GM19043 (cell line): ENCODE measurements at regions not wholly inside any gene's neighbourhood (a gene's known extent, or its start where the extent isn't known, plus 50 kb on each side); places are given as distances from the start of the nearest gene placed in this dataset.
"Not testable (repeated sequence)": the region's sequence is repeated elsewhere in the genome, so short reads cannot be mapped to it uniquely, and the experiment has no call there.

Experiments used
- ATAC-seq: cut with Tn5 transposase; IDR thresholded peaks from one replicate; pipeline ENCODE4 v1.9.1; 2021; ENCODE audit warnings: low read depth; ENCODE audit not compliant: unreplicated experiment

DNA sequence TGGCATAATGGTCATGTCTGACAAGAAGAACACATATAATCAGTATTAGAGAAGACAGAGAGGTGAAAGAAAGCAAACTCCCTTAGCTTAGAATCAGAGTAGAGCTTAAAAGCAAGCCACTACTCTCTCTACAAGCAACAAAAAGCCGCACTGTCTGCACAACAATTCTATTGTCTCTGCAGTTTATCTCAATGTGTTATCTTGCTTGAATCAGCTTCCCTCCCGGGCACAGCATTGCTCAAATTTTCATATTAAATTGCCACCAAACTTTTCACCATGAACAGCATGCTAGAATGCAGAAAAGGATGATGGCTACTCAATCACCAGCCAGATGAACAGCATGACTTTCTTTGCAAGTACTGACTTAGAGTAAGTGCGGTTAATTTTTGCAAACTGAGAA is 356.0 kb upstream of the KYNU start:
- no peak for ATAC-seq

DNA sequence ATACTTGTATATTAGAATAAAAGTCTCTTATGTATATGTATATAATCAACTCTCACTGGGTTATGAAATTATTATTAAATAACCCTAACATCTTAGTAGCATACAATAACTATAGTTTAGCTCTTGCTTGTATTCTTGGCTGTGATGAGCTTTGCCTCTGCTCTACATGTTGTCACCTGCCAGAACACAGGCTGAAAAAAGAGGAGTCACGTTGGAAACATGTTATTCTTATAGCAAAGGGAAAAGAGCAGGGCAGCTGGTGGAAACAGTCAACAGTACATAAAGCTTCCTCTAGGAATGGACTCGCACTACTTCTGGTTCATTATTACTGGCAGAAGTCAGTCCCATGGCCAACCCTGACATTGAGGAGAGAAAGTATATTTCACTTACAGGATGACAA is 362.0 kb upstream of the KYNU start:
- no peak for ATAC-seq

DNA sequence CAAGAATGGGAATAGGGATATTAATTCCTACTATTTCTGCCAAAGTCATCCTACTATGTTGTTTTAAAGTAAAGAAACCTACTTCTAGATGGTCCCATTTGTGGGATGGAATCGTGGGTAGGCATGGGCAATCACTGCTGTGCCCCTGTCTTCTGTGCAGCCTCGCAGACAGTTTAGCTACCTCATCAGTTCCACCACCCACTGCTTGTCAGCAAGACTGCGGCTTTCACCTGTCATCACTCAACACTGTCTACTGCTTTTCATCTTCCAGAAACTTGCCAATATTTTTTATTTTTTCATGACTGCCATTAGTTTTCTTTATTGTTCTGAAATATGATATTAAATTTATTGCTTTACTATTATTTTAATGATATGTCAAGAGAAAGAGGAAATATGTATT is 368.1 kb upstream of the KYNU start:
- no peak for ATAC-seq

GRCh38 chr2:142504754-142505153 is 372.7 kb upstream of the KYNU start:
- no peak for ATAC-seq

DNA sequence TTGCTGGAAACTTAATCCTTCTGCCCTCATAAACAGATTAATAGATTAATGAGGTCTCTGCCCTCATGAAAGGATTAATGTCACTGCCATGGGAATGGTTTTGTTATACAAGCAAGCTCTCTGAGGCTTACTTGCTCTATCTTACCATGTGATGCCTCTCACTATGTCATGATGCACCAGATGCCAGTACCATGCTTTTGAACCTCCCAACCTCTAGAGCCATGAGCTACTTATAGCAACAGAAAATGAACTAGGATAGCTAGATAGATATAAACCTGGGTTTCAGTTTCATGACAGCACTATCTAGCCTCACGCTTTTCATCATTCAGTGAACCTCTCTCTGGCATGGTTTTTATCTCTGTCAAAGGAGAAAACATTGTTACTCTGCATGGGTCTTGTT is 371.6 kb upstream of the LRP1B start:
- no peak for ATAC-seq

- no peak for ATAC-seq
Observed at GRCh38 chr2:142495141-142495540, 364.3 kb upstream of the LRP1B start.

- not testable (repeated sequence) for ATAC-seq
Observed at GRCh38 chr2:142489631-142490030, 358.8 kb upstream of the LRP1B start.

DNA sequence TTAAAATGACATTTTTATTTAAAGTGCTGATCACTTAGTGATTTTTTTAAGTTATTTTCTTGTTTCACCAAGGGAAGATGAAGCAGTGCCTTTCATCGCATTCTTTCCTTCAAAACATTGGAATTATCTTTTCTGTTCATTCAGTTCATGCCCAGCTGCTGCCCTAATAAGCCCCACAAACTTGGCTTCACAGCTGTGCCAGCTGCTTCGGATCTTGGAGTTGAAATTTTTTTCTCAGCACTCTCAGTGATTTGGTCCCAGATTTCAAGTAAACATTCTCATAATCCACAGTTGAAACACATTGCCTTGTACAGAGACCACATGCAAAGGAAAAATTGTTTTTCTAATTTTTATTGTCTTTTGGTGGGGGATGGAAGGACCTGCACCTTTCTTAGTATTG is 353.3 kb upstream of the LRP1B start:
- no peak for ATAC-seq

- ATAC-seq: no peak
Observed at GRCh38 chr2:142483653-142484052, 352.8 kb upstream of the LRP1B start.

DNA sequence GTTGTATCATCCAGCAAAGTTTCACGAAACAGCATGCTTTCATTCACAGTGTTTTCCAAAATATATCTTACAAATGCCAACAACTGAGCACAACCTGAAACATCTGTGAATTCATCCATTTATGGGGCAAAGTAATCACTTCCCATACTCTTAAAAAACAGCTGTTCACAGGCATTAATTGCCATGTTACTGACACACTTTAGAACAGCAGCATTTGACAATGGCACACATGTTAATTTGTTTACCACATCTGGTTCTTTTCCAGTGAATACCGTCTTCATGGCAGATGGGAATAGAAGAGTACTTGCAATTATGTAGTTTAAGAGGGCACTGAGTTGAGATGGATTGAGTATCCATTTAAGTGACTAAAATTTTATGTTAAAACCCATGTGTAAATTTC is 347.4 kb upstream of the LRP1B start:
- ATAC-seq: no peak

DNA sequence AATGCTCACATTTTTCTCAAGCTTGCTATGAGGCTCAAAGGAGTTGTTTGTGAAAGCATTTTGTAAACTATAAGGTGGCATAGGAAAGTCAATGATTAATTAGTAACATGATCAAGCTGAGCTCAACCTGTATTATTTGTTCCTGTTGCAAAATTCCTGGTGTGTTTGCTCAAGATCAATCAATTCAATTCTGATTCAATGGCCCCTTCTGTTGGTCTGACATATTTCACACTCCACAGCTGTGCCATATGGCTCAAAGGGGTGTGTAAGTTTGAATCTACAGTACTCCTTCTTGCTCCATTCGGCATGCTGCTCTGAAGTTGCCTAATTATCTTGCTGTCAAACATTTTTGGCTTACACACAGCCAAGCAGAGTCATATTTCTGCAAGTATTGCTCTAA is 341.6 kb upstream of the LRP1B start:
- no peak for ATAC-seq

- ATAC-seq: no peak
Observed at GRCh38 chr2:142467321-142467720, 336.5 kb upstream of the LRP1B start.

DNA sequence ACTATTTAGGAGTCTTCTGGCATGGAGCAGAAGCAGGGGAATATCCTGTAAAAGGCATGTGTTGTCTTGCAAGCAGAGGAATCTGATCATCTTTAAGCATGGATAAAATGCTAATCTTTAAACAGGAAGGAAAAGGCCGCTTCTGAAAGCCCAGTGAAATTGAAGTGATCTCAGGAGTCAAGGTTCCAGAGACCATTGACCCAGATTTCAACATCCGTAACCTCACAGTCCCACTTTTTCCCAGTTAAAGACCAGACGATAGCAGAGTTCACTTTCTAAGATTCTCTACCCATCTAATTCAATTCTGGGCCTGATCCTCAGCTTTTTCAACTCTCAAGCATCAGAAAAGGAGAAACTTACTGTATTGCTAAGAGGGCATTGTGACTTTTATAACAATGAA is 332.2 kb upstream of the LRP1B start:
- ATAC-seq: no peak

- no peak for ATAC-seq
Observed at GRCh38 chr2:142462306-142462705, 331.5 kb upstream of the LRP1B start.

GRCh38 chr2:142445551-142446072 is 314.8 kb upstream of the LRP1B start:
- no peak for ATAC-seq

DNA sequence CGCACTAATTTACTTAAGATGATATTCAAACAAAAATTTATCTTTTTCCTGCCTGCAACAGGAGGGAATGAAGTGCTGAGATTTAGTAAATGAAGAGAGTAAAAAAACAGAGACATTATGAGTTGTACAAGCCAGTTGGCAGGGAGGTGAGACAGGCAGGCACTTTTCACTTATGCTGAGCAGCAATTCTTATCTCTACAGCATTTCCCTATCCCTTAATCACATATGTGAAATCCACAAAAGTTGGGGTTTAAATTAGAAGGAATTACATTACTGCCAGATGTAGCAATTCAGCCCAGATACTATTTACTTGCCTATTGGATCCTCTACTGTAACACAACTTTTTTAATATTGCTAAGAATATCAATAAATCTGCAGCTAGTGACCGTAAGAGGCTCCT is 314.2 kb upstream of the LRP1B start:
- no peak for ATAC-seq

- no peak for ATAC-seq
Observed at GRCh38 chr2:142435847-142436246, 305.0 kb upstream of the LRP1B start.

DNA sequence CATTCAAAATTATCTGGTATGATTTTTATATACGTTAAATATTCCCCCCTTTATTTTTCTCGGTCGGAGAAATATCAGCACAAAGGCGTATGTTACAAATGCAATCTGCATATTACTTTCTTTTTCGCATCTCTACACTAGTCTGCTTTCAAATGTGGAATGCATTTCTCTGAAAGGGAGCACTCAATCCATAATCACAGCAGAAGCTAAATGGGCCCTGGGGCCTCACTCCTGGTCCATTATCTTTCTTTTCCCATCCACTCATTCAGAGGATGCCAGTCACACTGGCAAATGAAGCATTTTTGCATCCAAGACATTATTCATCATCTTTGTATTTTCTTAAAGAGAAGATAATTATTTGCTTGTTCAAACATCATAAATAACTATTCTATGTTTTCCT is 295.2 kb upstream of the LRP1B start:
- ATAC-seq: no peak

DNA sequence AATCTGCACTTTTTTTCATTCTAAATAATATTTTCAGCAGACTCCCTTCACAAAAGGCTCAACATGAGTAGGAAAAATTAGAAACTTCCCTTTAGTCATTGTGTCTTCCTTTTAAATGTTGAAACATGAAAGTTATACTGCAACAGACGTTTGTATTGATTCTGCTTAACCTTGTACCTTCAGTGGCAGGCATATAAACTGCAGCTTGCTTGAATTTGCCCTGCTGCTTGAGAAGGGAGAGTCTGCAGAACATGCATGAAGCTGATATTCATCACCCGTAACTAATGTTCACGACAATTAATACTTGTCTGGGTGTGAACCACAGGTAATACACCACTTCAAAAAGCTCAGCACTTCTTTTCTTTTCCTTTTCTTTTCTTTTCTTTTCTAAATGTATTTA is 294.7 kb upstream of the LRP1B start:
- no peak for ATAC-seq

GRCh38 chr2:142423603-142424002 is 292.8 kb upstream of the LRP1B start:
- no peak for ATAC-seq

DNA sequence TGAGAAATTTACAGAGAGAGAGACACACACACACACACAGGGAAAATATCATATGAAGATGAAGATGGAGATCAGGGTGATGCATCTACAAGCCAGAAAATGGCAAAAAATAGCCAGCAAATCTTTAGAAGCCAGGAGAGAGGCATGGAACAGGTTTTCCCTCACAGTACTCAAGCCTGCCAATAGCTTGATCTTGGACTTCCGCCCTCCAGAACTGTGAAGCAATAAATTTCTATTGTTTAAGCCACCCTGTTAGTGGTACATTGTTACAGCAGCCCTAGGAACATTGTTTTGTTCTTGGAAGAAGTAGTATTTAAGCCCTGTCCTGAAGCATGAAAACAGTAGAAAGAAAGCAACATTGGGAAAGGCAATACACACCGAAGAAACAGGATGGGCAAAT is 292.0 kb upstream of the LRP1B start:
- no peak for ATAC-seq

DNA sequence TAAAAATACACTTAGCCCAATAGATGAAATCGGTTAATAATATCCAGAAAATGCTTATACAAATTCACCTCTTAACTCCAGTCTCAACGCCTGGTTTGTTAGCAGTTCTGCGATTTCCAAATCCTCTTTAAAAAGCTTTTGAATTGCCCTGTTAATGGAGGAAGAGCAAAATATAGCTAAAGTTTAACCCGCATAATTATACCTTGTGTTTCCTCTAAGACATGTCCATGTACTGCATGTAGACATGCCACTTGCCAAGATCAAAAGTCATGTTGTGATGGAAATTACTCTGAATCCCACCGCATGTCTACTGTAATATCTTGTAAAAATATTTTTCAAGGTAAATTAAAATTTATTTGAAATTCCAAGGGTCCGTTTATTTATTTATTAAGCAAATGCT is 291.2 kb upstream of the LRP1B start:
- ATAC-seq: no peak

DNA sequence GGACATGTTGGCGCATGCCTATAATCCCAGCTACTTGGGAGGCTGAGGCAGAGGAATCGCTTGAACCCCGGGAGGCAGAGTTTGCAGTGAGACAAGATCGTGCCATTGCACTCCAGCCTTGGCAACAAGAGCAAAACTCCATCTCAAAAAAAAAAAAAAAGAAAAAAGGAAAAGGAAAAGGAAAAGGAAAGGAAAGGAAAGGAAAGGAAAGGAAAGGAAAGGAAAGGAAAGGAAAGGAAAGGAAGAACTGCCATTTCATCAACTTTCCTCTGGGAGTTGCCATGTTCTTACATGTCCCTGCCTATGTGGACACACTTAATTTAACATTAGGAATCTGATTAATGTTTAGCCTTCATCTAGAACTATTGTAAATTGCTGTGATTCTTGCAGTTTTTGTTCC is 287.9 kb upstream of the LRP1B start:
- ATAC-seq: not testable (repeated sequence)
